ENCODE measurements at regions not wholly inside any gene's neighbourhood (a gene's known extent, or its start where the extent isn't known, plus 50 kb on each side); places are given as distances from the start of the nearest gene placed in this dataset.

GRCh38 chr4:18593297-18594002 is 571.9 kb upstream of the LCORL start:
- peak; percentile 54 to 78 for DNase-seq (ENCODE audit: low read depth in 2 of 2)

GRCh38 chr4:18582841-18583240 is 561.3 kb upstream of the LCORL start:
- no peak for DNase-seq (ENCODE audit: low read depth in 2 of 2)

- no peak for DNase-seq (ENCODE audit: low read depth in 2 of 2)
Measured at GRCh38 chr4:18578307-18578706, 556.8 kb upstream of the LCORL start.

- DNase-seq (ENCODE audit: low read depth in 2 of 2): no peak
Measured at GRCh38 chr4:18572481-18572880, 550.9 kb upstream of the LCORL start.

- peak in 1 of 2 donors; percentile 14 for DNase-seq (ENCODE audit: low read depth in 2 of 2)
Measured at GRCh38 chr4:18571301-18571761, 549.8 kb upstream of the LCORL start.

- no peak for DNase-seq (ENCODE audit: low read depth in 2 of 2)
Measured at GRCh38 chr4:18570370-18570769, 548.8 kb upstream of the LCORL start.

- peak in 1 of 2 donors; percentile 46 for DNase-seq (ENCODE audit: low read depth in 2 of 2)
Measured at GRCh38 chr4:18568600-18568999, 547.0 kb upstream of the LCORL start.

- DNase-seq (ENCODE audit: low read depth in 2 of 2): peak in 1 of 2 donors; percentile 69
Measured at GRCh38 chr4:18566970-18567799, 545.6 kb upstream of the LCORL start.

- no peak for DNase-seq (ENCODE audit: low read depth in 2 of 2)
Measured at GRCh38 chr4:18559492-18559891, 537.9 kb upstream of the LCORL start.

- DNase-seq (ENCODE audit: low read depth in 2 of 2): no peak
Measured at GRCh38 chr4:18556402-18556801, 534.8 kb upstream of the LCORL start.

GRCh38 chr4:18540349-18540748 is 518.8 kb upstream of the LCORL start:
- DNase-seq (ENCODE audit: low read depth in 2 of 2): peak in 1 of 2 donors; percentile 19

GRCh38 chr4:18538121-18538520 is 516.6 kb upstream of the LCORL start:
- no peak for DNase-seq (ENCODE audit: low read depth in 2 of 2)

- DNase-seq (ENCODE audit: low read depth in 2 of 2): peak in 1 of 2 donors; percentile 23
Measured at GRCh38 chr4:18536428-18536827, 514.9 kb upstream of the LCORL start.

GRCh38 chr4:18535948-18536347 is 514.4 kb upstream of the LCORL start:
- DNase-seq (ENCODE audit: low read depth in 2 of 2): no peak

GRCh38 chr4:18533262-18533775 is 511.8 kb upstream of the LCORL start:
- DNase-seq (ENCODE audit: low read depth in 2 of 2): peak in 1 of 2 donors; percentile 56

- no peak for DNase-seq (ENCODE audit: low read depth in 2 of 2)
Measured at GRCh38 chr4:18531731-18532130, 510.2 kb upstream of the LCORL start.

GRCh38 chr4:18529482-18529881 is 507.9 kb upstream of the LCORL start:
- no peak for DNase-seq (ENCODE audit: low read depth in 2 of 2)

- DNase-seq (ENCODE audit: low read depth in 2 of 2): peak in 1 of 2 donors; percentile 29
Measured at GRCh38 chr4:18524667-18525066, 503.1 kb upstream of the LCORL start.

GRCh38 chr4:18518098-18518497 is 496.5 kb upstream of the LCORL start:
- DNase-seq (ENCODE audit: low read depth in 2 of 2): no peak

- DNase-seq (ENCODE audit: low read depth in 2 of 2): no peak
Measured at GRCh38 chr4:18513861-18514260, 492.3 kb upstream of the LCORL start.

GRCh38 chr4:18512718-18513117 is 491.2 kb upstream of the LCORL start:
- peak in 1 of 2 donors; percentile 17 for DNase-seq (ENCODE audit: low read depth in 2 of 2)

- DNase-seq (ENCODE audit: low read depth in 2 of 2): no peak
Measured at GRCh38 chr4:18511727-18512126, 490.2 kb upstream of the LCORL start.

Data from dermis microvascular lymphatic vessel endothelial cell (primary cell).